GM18873 (cell line): ENCODE measurements at regions not wholly inside any gene's neighbourhood (a gene's known extent, or its start where the extent isn't known, plus 50 kb on each side); places are given as distances from the start of the nearest gene placed in this dataset.

Experiments used
- ATAC-seq: cut with Tn5 transposase; IDR thresholded peaks from one replicate; pipeline ENCODE4 v1.9.1; 2021; ENCODE audit warnings: mild to moderate bottlenecking, moderate library complexity, moderate number of reproducible peaks; ENCODE audit not compliant: unreplicated experiment, low FRiP score

GRCh38 chr10:2674451-2674850, 392.9 kb upstream of the PFKP start:
- ATAC-seq: no peak

- no peak for ATAC-seq
Observed at GRCh38 chr10:2670864-2671263, 396.5 kb upstream of the PFKP start.

DNA sequence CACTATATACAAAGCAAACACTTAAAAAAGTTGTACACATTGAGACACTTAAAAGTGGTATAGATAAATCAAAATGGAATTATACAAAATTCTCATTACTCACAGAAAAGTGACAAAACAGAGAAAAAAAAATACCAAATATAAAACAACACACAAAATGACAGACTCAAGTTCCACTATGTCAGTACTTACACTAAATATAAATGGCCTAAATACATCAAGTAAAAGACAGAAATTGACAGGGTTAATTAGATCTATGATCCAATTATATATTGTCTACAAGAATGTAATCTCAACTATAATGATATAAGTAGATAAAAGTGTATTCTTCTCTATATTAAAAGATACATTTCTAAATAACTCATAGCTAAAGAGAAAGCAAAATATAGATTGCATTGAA, 401.6 kb upstream of the PFKP start:
- ATAC-seq: no peak

DNA sequence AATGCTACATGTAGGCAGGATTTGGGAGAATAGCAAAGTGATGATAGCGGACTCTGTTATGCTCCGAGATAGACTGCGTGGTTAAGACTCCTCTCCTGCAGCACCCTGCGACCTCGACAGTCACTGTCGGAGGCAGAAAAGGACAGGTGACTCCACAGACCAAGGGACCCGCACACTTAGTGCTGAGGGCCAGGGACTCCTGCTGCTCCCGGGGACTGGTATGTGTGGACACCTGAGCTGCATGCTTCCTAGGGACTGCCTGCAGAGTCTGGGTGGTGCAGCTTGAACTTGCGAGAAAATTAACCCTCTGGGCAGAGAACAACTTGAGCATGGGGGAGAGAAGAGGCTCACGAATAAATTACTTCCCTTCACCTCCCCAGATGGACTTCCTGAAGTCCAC, 407.1 kb upstream of the PFKP start:
- ATAC-seq: no peak

- ATAC-seq: no peak
Observed at GRCh38 chr10:2659660-2660209, 407.6 kb upstream of the PFKP start.

DNA sequence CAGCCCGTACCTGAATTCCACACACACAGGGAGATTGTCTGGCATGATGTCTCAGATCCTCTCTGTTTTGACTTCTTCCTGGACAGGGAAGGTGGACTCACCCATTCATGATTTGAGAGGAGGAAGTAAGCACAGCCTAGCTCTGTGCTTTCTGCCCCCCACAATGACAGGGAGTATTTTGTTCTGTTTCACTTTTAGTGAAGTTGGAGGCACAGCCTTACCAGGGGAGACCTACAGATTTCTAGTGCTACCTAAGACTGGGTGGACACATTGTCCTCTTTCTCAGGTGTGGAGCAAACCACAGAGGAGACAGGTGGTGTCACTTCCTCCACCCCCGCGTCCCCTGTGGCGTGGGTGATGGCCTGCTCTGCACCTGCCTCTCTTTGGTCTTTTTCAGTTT, 408.6 kb upstream of the PFKP start:
- no peak for ATAC-seq

DNA sequence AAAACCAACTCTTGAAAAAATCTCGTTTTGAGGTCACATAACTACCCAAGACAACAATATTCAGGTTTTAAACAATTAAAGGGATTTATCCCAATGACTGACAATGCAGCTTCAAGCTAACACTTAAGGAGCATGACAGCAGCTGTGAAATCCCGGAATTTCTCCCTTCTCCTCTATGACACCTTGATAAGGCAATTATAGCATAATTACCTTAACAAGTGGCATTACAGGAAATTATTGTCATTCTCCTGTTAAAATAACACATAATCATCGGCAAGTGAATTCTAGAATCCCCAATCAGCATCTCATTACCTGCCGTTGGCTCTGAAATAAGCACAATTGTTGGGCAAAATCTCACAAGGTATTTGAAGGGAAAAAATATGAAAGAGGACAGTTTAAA, 417.0 kb upstream of the PFKP start:
- ATAC-seq: no peak

GRCh38 chr10:2641028-2641427, 426.3 kb upstream of the PFKP start:
- ATAC-seq: no peak

DNA sequence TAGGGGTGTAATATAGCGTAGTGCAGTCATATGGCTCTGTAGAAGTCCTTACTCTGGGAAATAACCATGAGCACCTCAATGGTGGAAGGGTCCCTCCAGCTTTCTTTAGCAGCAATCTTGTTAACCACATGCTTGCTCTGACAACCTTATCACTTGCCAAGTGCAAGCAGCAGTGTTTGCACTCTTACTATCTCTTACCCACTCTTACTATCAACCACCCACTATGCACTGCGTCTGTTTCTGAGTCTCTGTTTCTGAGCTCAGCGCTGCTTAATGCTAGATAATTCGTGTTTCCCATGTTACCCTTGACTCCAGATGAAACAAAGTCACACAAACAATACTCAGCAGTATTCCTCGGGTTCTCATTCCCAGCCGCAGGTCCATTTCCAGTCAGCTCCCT, 433.7 kb upstream of the PFKP start:
- ATAC-seq: no peak

- no peak for ATAC-seq
Observed at GRCh38 chr10:2631557-2632205, 435.7 kb upstream of the PFKP start.

GRCh38 chr10:2628705-2629104, 438.6 kb upstream of the PFKP start:
- no peak for ATAC-seq

DNA sequence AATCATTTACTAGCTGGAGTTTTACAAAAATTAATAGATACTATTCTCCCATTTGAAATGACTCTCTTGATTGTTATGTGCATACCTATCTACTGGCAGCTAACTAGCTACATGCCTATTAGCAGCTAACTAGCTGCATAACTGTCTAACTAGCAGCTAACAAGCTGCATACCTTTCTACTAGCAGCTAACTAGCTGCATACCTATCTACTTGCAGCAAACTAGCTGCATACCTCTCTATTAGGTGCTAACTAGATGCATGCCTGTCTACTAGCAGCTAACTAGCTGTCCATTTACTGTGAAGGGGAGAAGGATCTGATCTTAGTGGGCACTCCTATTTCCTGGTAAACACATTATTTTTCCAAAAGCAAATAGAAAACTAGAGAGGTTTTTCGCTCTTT, 439.4 kb upstream of the PFKP start:
- no peak for ATAC-seq

GRCh38 chr10:2625094-2625493, 442.3 kb upstream of the PFKP start:
- ATAC-seq: no peak

GRCh38 chr10:2623675-2624274, 443.6 kb upstream of the PFKP start:
- ATAC-seq: no peak

- ATAC-seq: no peak
Observed at GRCh38 chr10:2620827-2621521, 446.4 kb upstream of the PFKP start.

DNA sequence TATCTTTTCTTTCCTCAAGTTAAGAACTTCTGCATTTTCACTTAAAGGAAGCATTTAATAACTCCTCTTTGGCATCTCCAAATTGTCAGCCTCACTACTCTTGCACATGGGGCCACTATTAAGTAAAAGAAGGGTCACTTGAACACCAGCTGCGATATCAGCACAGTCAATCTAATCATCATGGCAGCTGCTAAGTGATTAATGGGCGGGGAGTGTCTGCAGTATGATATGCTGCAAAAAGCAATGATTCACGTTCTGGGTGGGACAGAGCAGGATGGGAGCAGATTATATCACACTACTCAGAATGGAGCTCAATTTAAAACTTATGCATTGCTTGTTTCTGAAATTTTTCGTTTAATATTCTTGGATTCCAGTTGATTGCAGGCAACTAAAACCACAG, 447.4 kb upstream of the PFKP start:
- ATAC-seq: no peak

GRCh38 chr10:2619472-2619871, 447.9 kb upstream of the PFKP start:
- ATAC-seq: no peak

DNA sequence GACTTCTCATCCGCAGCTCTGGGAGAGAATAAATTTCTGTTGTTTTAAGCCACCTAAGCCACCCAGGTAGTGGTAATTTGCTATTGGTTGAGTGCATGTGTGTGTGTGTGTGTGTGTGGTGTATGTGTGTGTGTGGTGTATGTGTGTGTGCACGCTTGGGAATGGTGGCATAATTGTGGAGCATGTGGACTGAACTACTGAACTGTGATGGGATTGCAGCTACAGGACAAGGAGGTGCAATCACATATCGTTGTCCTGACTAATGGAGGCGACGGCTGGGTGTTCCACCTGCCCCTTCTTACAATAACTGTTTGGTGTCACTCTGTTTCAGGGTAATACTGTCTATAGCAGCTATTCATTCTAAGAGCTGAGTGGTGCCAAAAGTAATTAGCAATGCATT, 448.7 kb upstream of the PFKP start:
- ATAC-seq: no peak

DNA sequence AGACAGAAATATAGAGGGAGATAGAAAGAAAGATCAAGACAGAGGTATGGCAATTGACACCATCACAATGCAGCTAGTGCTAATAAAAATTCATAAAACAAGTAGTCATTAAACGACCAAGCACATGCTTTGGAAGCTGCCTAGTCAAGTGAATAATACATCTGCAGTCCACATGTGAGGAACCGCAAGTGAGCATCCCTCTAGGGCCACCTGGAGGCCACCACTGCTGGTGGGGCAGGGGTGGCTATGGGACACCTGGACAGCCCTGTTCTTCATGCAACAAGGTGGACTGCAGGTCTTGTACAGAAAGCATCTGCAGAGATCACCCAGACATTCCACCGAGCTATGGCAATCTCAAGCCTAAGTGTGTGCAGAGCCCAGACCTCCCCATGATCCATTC, 451.1 kb upstream of the PFKP start:
- no peak for ATAC-seq

GRCh38 chr10:2611603-2612002, 455.7 kb upstream of the PFKP start:
- ATAC-seq: no peak

- ATAC-seq: no peak
Observed at GRCh38 chr10:2610946-2611345, 456.4 kb upstream of the PFKP start.

DNA sequence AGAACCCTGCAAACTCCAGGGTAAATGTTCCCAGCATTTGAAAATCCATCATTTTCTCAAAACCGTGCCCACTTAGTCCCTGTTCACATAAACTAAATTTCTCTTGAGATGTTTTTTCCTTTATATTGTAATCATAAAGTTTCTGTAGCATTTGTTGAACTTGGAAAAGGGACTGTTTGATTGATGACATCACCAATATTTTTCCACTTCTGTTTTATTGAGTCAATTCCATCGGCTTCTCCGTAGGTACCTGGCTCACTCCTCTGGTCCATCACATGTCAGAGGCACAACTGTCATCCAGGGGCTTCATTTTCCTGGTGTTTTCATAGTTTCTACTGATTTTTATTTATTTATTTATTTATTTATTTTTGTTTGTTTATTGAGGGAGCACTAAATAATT, 462.5 kb upstream of the PFKP start:
- no peak for ATAC-seq
